GM04503 (cell line): ENCODE measurements at regions not wholly inside any gene's neighbourhood (a gene's known extent, or its start where the extent isn't known, plus 50 kb on each side); places are given as distances from the start of the nearest gene placed in this dataset.
"Not testable (repeated sequence)": the region's sequence is repeated elsewhere in the genome, so short reads cannot be mapped to it uniquely, and the experiment has no call there.

Experiments
- DNase-seq: peaks from one replicate; pipeline ENCODE4 v3.0.0-alpha.2; 2012; ENCODE audit warnings: low read depth

DNA sequence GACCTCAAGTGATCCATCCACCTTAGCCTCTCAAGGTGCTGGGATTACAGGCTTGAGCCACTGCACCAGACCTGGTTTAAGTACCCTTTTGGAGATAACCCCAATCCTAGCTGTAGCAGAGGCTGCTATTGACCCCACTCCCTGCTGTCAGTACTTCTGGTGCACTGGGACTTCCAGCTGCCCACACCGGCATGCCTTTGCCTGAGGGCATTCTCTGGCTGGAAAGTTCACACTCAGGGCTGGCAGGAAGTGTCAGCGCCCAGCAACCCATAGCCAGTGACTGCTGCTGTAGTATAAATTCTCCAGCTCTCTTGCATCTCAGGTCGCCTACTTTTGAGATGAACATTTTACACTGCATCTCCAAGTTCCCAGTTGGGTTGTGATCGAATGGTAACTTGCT lies 75.3 kb downstream of the UTRN start:
- DNase-seq: no peak

DNA sequence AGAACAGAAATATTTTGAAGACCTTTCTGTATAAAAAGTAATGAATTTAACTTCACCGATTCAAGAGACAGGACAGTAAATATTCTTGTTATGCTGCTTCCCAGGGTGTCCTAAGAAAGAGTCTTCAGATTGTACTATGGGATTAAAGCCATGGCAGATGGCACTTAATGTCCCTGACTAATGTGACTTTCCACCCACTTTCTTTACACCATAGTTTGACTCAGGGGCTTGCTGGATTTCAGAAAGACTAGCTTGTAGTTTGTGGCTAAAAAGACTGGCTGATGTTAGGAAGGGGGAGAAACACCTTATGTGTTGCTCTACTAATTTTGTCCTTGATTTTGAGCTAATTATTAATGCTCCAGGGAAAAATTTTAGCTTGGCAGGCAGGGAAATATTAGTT lies 75.9 kb downstream of the UTRN start:
- DNase-seq: no peak

DNA sequence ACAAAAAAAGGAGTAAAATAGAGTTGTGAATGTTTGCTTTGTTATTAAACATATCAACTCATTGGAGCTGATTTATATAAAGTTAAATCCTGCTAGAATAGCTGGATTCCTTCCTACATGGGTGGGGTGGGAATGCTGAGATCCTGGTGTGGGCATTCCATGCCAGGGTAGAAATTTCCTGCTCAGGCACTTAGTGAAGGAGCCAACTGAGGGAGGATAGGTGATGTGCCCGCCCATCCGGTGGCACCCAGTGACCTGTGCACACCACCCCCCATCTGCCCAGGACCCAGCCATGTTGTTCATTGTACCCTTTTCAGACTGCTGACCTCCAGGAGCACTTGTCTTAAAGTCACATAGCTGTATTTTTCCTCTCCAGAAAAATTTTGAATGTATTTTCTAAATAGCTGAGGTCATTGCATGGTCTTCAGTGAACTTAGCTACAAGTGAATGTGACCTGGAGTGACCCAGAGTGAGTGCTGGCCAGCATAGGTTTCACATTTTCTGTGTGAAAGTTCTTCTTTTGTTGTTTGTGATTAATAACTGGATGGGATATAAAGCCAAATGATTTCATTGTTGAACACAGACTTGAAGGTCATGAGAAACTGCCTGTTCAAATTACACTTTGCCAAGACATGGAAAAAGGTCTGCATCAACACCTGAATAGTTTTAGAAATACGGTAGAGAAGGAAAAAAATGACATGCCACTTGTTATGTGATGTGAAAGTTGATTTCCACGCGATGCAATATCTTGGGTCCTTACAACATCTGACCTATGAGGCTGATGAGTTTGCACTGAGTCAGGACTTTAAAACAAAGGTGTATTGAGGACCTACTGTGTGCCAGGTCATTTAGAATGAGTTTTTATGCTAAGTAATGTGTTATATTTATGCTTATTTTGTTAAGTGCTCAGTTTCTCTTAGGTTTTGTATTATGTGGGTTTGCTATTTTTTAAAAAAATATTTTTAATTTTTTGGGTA lies 77.2 kb downstream of the UTRN start:
- no peak for DNase-seq

GRCh38 chr6:144364208-144364720 lies 79.1 kb downstream of the UTRN start:
- no peak for DNase-seq

- no peak for DNase-seq
Measured at GRCh38 chr6:144364782-144365181, 79.6 kb downstream of the UTRN start.

DNA sequence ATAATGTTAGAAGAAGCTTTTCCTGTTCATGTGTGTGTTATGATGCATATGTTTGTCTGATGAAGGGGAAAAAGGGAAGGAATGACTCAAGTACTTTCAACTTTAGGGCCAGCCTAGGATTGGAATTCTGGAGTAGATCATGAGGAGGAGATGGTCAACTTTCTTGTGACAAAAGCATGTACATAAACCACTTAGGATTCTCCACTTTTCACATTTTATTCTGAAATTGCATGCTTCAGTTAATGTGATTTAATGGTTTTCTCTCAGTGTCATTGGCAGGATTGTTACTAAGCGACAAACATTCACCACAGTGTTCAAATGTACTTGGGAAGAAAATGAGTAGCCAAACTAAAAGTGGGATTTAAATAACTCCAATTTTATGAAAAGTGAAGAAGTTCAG lies 80.1 kb downstream of the UTRN start:
- peak; percentile 45 for DNase-seq

DNA sequence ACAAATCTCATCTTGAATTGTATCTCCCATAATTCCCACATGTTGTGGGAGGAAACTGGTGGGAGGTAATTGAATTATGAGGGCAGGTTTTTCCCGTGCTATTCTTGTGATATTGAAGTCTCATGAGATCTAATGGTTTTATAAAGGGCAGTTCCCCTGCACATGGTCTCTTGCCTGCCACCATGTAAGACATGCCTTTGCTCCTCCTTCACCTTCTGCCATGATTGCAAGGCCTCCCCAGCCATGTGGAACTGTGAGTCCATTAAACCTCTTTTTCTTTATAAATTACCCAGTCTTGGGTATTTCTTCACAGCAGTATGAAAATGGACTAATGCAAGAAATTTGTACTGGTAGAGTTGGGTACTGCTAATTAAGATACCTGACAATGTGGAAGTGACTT lies 84.6 kb downstream of the UTRN start:
- DNase-seq: not testable (repeated sequence)

DNA sequence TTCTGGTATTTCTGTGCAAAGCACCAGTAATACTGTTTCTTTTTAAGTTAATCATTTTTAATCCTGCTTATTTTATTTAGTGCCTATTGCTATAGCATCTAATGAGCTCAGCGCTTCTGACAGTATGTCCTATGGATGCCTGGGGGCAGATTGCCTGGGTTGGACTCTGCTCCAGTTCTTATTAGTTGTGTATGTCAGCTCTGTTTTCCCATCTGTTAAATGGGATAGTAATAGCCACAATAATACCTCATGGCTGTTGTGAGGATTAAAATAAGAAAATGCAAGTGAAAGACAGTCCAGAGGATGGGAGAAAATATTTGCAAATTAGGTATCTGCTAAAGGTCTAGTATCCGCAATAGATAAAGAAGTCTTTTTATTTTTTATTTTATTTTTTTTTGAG lies 87.0 kb downstream of the UTRN start:
- DNase-seq: no peak

GRCh38 chr6:144372611-144373594 lies 87.8 kb downstream of the UTRN start:
- DNase-seq: no peak

DNA sequence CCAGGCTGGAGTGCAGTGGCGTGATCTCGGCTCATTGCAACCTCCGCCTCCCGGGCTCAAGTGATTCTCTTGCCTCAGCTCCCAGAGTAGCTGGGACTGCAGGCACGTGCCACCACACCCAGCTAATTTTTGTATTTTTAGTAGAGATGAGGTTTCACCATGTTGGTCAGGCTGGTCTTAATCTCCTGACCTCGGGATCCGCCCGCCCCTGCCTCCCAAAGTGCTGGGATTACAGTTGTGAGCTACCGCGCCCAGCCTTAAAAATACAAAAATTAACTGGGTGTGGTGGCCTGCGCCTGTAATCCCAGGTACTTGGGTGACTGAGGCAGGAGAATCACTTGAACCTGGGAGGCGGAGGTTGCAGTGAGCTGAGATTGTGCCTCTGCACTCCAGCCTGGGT lies 89.4 kb downstream of the UTRN start:
- DNase-seq: not testable (repeated sequence)

DNA sequence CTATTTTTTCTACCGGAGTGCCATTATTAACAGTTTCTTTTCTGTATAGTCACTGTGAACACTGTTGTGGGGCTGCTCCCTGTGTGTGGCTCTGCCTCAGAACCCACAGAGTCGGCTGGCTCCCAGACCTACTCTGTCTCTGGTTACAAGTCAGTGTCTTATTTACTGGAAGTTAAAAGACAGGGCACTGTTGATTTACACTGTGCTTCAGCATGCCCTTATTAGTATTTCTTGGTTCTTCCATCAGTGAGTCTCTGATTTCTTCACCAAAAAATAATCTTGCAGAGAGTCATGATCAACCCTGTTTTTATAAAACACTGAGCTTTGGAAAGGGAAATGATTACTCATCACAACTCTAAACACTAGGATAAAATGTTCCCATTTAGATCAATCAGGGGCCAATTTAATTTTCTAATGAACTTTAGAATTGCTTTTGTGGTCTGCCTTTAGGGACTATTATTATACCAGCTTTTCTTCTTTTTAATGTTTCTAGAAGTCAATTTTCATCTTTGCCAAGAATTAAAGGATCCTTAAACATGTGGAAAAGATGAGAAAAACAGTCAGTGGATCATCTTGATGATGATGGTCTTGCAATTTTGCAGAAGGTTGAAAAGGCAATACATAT lies 92.6 kb downstream of the UTRN start:
- DNase-seq: peak; percentile 54

DNA sequence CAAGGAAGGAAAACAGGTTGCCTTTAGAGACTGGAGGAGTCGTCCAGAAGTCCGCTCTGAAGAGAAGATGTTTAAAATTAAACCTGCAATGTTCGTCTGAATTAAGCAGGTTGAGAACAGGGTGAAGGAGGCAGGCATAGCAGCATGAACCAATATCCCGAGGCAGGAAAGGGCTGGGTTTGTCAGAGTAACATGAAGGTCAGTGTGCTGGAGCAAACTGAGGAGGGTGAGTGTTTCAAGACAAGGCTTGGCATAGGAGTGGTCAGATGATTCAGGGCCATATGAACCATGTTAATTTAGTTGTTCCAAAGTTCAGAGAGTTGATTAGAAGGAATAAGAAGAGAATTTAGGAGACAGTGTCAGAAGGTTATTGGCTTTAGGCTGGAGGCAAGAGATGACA lies 93.3 kb downstream of the UTRN start:
- DNase-seq: no peak

DNA sequence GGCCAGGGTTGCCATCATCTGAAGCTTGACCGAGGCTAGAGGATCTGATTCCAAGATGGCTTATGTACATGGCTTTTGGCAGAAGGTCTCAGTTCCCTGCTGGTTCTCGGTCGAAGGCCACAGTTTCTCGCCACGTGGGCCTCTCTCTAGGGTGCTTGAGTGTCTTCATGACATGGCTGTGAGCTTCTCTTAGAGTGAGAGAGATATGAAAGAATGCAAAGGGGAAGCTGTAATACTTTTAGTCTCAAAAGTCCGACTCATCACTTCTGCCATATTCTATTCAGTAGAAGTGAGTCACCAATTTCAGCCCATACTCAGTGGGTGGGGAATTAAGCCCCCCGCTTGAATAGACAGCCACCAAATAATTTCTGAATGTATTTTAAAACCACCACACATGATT lies 94.2 kb downstream of the UTRN start:
- no peak for DNase-seq

- DNase-seq: not testable (repeated sequence)
Measured at GRCh38 chr6:144381499-144381898, 96.4 kb downstream of the UTRN start.

DNA sequence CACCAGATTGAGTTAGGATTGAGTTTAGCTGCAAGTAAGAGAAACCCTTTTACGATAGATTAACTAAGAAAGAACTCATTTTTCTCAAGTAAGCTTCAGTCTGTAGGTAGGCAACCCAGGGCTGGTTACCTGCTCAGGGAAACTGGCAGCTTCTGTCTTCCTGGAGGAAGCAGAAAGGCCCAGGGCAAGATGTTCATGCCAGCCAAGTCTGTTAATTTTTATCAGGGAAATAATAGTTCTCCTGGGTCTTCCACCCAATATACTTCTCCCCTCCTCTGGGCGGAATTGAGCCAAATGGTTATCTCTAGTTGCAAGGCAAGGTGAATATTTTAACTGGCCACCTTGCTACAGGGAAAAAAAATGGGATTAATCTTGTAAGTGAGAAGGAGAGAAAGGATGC lies 98.2 kb downstream of the UTRN start:
- DNase-seq: no peak

GRCh38 chr6:144384427-144384826 lies 99.3 kb downstream of the UTRN start:
- DNase-seq: no peak

GRCh38 chr6:144389474-144389873 lies 104.3 kb downstream of the UTRN start:
- not testable (repeated sequence) for DNase-seq

DNA sequence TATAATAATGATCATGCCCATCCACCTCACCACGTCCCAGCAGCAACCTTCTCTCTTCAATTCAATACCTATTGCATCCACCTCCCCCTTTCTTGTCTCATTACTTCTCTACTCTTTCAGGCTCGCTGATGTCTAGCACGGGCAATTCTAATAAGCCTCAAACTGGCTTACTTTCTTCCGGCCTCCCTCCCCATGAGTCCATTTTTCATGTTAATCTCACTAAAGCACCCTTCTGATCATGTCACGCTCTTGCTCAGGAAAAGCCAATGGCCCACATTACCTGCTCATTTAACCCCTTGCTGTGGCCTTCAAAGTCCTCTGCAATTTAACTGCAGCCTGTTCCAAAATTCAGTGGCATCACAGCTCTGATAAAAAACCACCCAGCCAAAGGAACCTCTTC lies 105.1 kb downstream of the UTRN start:
- no peak for DNase-seq

DNA sequence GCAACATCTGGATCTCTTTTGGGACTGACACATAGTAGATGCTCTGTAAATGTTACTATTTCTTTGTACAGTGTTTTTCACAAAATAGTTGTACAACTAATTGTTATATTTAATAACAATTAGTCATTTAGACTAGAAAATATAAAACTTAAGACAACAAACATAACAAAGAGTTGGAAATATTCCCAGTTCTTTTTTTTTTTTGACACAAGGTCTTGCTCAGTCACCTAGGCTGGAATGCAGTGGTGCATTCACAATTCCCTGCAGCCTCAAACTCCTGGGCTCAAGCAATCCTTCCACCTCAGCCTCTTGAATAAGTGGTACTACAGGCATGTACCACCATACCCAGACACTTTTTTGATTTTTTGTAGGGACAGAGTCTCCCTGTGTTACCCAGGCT lies 105.8 kb downstream of the UTRN start:
- no peak for DNase-seq

GRCh38 chr6:144392536-144392935 lies 107.4 kb downstream of the UTRN start:
- DNase-seq: no peak

DNA sequence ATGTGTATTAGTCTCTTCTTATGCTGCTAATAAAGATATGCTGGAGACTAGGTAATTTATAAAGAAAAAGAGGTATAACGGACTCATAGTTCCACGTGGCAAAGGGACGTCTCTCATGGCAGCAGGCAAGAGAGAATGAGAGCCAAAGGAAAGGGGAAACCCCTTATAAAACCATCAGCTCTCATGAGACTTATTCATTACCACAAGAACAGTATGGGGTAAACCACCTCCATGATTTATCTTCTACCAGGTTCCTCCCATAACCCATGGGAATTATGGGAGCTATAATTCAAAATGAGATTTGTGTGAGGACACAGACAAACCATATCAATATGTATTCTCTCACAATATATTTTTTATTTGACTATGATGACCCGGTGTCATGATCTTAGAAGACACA lies 109.1 kb downstream of the UTRN start:
- DNase-seq: no peak

GRCh38 chr6:144395014-144395413 lies 109.9 kb downstream of the UTRN start:
- DNase-seq: no peak
